AG04450 (cell line): ENCODE measurements at regions not wholly inside any gene's neighbourhood (a gene's known extent, or its start where the extent isn't known, plus 50 kb on each side); places are given as distances from the start of the nearest gene placed in this dataset.

Experiments used
- CTCF ChIA-PET: fragments of 300-600, 350-600 bp; formaldehyde crosslinking; extraction: SDS; loops from one replicate; lab custom pipeline; 2022; ENCODE audit warnings: antibody characterized with exemption, inconsistent platforms; lab: Charles Lee
- POLR2A ChIA-PET: fragments of 350-600 bp; formaldehyde crosslinking; extraction: SDS; loops from one replicate; lab custom pipeline; 2021; ENCODE audit warnings: antibody characterized with exemption, inconsistent platforms; lab: Yijun Ruan, JAX
- DNase-seq: peaks from one replicate; pipeline ENCODE4 v3.0.0-alpha.2; 2011; ENCODE audit warnings: low read depth, low spot score
- H3K27ac ChIP-seq: one replicate; pipeline ENCODE4 v1.5.1; 2012; ENCODE audit warnings: low read depth, low read length, control low read depth
- H3K27me3 ChIP-seq: one replicate; pipeline ENCODE4 v1.6.0; 2012; ENCODE audit warnings: low read length; ENCODE audit not compliant: control insufficient read depth, insufficient read depth
- H3K4me3 ChIP-seq: 2 replicates; pipeline ENCODE4 v1.5.1; 2011; ENCODE audit warnings: mild to moderate bottlenecking, low read depth, low read length, control low read depth
- H3K9me3 ChIP-seq: 2 replicates; pipeline ENCODE4 v1.5.1; 2012; ENCODE audit warnings: low read length; ENCODE audit not compliant: control insufficient read depth, insufficient read depth
- CTCF ChIP-seq: IDR thresholded peaks from 2 replicates; pipeline ENCODE4 v1.5.1; 2011; ENCODE audit warnings: low read depth, low read length, control low read depth, inconsistent platforms

- ChIA-PET CTCF (no interaction called here), POLR2A (no interaction called here)
- Histone ChIP-seq H3K27ac (no peak overlapping the region), H3K4me3 (no peak overlapping the region), H3K27me3 (peaks cover 2% of the 10 kb centered on the region), H3K9me3 (no peaks in the 10 kb centered on the region)
- no peak for TF ChIP-seq CTCF
- DNase-seq, result peak; percentile 26
Observed at GRCh38 chr5:111655169-111655924, 101.6 kb downstream of the NREP start.

- Histone ChIP-seq H3K9me3 (no peaks in the 10 kb centered on the region), H3K27ac (no peak overlapping the region), H3K27me3 (peaks cover 2% of the 10 kb centered on the region), H3K4me3 (no peak overlapping the region)
- no peak for TF ChIP-seq CTCF
- CTCF ChIA-PET, result no interaction called here
- DNase-seq, result no peak
- POLR2A ChIA-PET, result no interaction called here
Observed at GRCh38 chr5:111653408-111653807, 103.6 kb downstream of the NREP start.

- Histone ChIP-seq H3K27ac (no peak overlapping the region), H3K4me3 (no peak overlapping the region), H3K27me3 (peaks cover 2% of the 10 kb centered on the region), H3K9me3 (no peaks in the 10 kb centered on the region)
- CTCF ChIA-PET, result interaction anchor here (0.5 kb wide), 1 partner anchor 198 kb away, joined by 4 read pairs; no protein-coding TSS in a partner anchor
- POLR2A ChIA-PET, result no interaction called here
- no peak for TF ChIP-seq CTCF
- DNase-seq, result no peak
Observed at GRCh38 chr5:111649516-111649915, 107.5 kb downstream of the NREP start.

GRCh38 chr5:111645303-111645838, 111.6 kb downstream of the NREP start:
- CTCF ChIA-PET, result interaction anchor here (1.4 kb wide), 1 partner anchor 114 kb away, joined by 3 read pairs; no protein-coding TSS in a partner anchor
- no peaks in the 10 kb centered on the region for H3K27me3 ChIP-seq
- DNase-seq, result no peak
- POLR2A ChIA-PET, result no interaction called here
- no peak for TF ChIP-seq CTCF
- H3K9me3 ChIP-seq, result no peaks in the 10 kb centered on the region
- H3K4me3 ChIP-seq, result no peak overlapping the region
- no peak overlapping the region for H3K27ac ChIP-seq

GRCh38 chr5:111643499-111643898, 113.5 kb downstream of the NREP start:
- H3K9me3 ChIP-seq, result peaks cover 8% of the 10 kb centered on the region
- DNase-seq, result no peak
- CTCF ChIA-PET, result no interaction called here
- TF ChIP-seq CTCF, result no peak
- H3K4me3 ChIP-seq, result no peak overlapping the region
- no peaks in the 10 kb centered on the region for H3K27me3 ChIP-seq
- POLR2A ChIA-PET, result no interaction called here
- no peak overlapping the region for H3K27ac ChIP-seq
